ENCODE measurements at regions not wholly inside any gene's neighbourhood (a gene's known extent, or its start where the extent isn't known, plus 50 kb on each side); places are given as distances from the start of the nearest gene placed in this dataset.

- H3K36me3 ChIP-seq, result no peaks in the 10 kb centered on the region
- no peaks in the 10 kb centered on the region for H3K27me3 ChIP-seq (ENCODE audit: insufficient read depth, low read depth, severe bottlenecking)
- no peak overlapping the region for H3K4me3 ChIP-seq (ENCODE audit: low read depth, low read length)
- no peaks in the 10 kb centered on the region for H3K9me3 ChIP-seq (ENCODE audit: severe bottlenecking)
- H3K27ac ChIP-seq, result no peak overlapping the region
- TF ChIP-seq CTCF (IDR thresholded peaks at IDR 0.05; ENCODE audit: low read depth, low read length), result no peak
- DNase-seq, result no peak
Observed at GRCh38 chr3:35404571-35404970, 234.8 kb upstream of the ARPP21 start.

- no peak overlapping the region for H3K27ac ChIP-seq
- TF ChIP-seq CTCF (IDR thresholded peaks at IDR 0.05; ENCODE audit: low read depth, low read length), result no peak
Observed at GRCh38 chr3:35408882-35409281, 230.4 kb upstream of the ARPP21 start.

GRCh38 chr3:35409991-35410390 is 229.3 kb upstream of the ARPP21 start:
- no peak for DNase-seq
- Histone ChIP-seq H3K36me3 (no peaks in the 10 kb centered on the region), H3K27me3 (ENCODE audit: insufficient read depth, low read depth, severe bottlenecking) (no peaks in the 10 kb centered on the region), H3K4me3 (ENCODE audit: low read depth, low read length) (no peak overlapping the region), H3K27ac (no peak overlapping the region), H3K9me3 (ENCODE audit: severe bottlenecking) (no peaks in the 10 kb centered on the region)
- no peak for TF ChIP-seq CTCF (IDR thresholded peaks at IDR 0.05; ENCODE audit: low read depth, low read length)

More at GRCh38 chr3:35408882-35409281, 230.4 kb upstream of the ARPP21 start:
- H3K27me3 ChIP-seq (ENCODE audit: insufficient read depth, low read depth, severe bottlenecking), result no peaks in the 10 kb centered on the region
- H3K36me3 ChIP-seq, result no peaks in the 10 kb centered on the region
- H3K4me3 ChIP-seq (ENCODE audit: low read depth, low read length), result no peak overlapping the region
- no peak for DNase-seq
- H3K9me3 ChIP-seq (ENCODE audit: severe bottlenecking), result no peaks in the 10 kb centered on the region

- TF ChIP-seq CTCF (IDR thresholded peaks at IDR 0.05; ENCODE audit: low read depth, low read length), result no peak
- DNase-seq, result no peak
Observed at GRCh38 chr3:35413483-35413882, 225.8 kb upstream of the ARPP21 start.

GRCh38 chr3:35417080-35417479 is 222.2 kb upstream of the ARPP21 start:
- TF ChIP-seq CTCF (IDR thresholded peaks at IDR 0.05; ENCODE audit: low read depth, low read length), result no peak
- H3K9me3 ChIP-seq (ENCODE audit: severe bottlenecking), result no peaks in the 10 kb centered on the region
- no peak overlapping the region for H3K27ac ChIP-seq
- H3K36me3 ChIP-seq, result no peaks in the 10 kb centered on the region
- DNase-seq, result no peak
- H3K27me3 ChIP-seq (ENCODE audit: insufficient read depth, low read depth, severe bottlenecking), result no peaks in the 10 kb centered on the region
- no peak overlapping the region for H3K4me3 ChIP-seq (ENCODE audit: low read depth, low read length)

More at GRCh38 chr3:35413483-35413882, 225.8 kb upstream of the ARPP21 start:
- no peaks in the 10 kb centered on the region for H3K36me3 ChIP-seq
- no peaks in the 10 kb centered on the region for H3K27me3 ChIP-seq (ENCODE audit: insufficient read depth, low read depth, severe bottlenecking)
- no peaks in the 10 kb centered on the region for H3K9me3 ChIP-seq (ENCODE audit: severe bottlenecking)
- no peak overlapping the region for H3K27ac ChIP-seq
- no peak overlapping the region for H3K4me3 ChIP-seq (ENCODE audit: low read depth, low read length)

GRCh38 chr3:35422101-35422500 is 217.2 kb upstream of the ARPP21 start:
- DNase-seq, result no peak
- no peaks in the 10 kb centered on the region for H3K36me3 ChIP-seq
- no peak overlapping the region for H3K4me3 ChIP-seq (ENCODE audit: low read depth, low read length)
- H3K9me3 ChIP-seq (ENCODE audit: severe bottlenecking), result no peaks in the 10 kb centered on the region
- H3K27ac ChIP-seq, result no peak overlapping the region
- no peak for TF ChIP-seq CTCF (IDR thresholded peaks at IDR 0.05; ENCODE audit: low read depth, low read length)
- H3K27me3 ChIP-seq (ENCODE audit: insufficient read depth, low read depth, severe bottlenecking), result no peaks in the 10 kb centered on the region

Data from WERI-Rb-1 (cell line).